Uterus (tissue), 3 donors: ENCODE measurements at regions not wholly inside any gene's neighbourhood (a gene's known extent, or its start where the extent isn't known, plus 50 kb on each side); places are given as distances from the start of the nearest gene placed in this dataset.

Source experiments
- DNase-seq, 2 donors: peaks; one replicate each; pipeline ENCODE4 v3.0.0-alpha.2; 2019 to 2020
- H3K27ac ChIP-seq, 2 donors: fragments of 200-600 bp; sonication (generic); 1 replicate in 1 of 2; 2 replicates in 1 of 2; pipeline ENCODE4 v1.5.1; 2016 to 2018
- H3K27me3 ChIP-seq, 2 donors: fragments of 200-600 bp; sonication (generic); one replicate each; pipeline ENCODE4 v1.5.1; 2018 to 2019; ENCODE audit warnings: control low read depth in 1 of 2
- H3K36me3 ChIP-seq, 2 donors: fragments of 200-600 bp; sonication (generic); one replicate each; pipeline ENCODE4 v1.5.1; 2019; ENCODE audit warnings: control low read depth in 1 of 2
- H3K4me1 ChIP-seq, 2 donors: fragments of 200-600 bp; sonication (generic); one replicate each; pipeline ENCODE4 v1.5.1; 2018 to 2019; ENCODE audit warnings: control low read depth in 1 of 2
- H3K4me3 ChIP-seq, 2 donors: fragments of 200-600 bp; sonication (generic); 1 replicate in 1 of 2; 2 replicates in 1 of 2; pipeline ENCODE4 v1.5.1; 2018 to 2019; ENCODE audit warnings: mild to moderate bottlenecking in 1 of 2
- H3K9me3 ChIP-seq, 2 donors: fragments of 200-600 bp; sonication (generic); one replicate each; pipeline ENCODE4 v1.5.1; 2019; ENCODE audit warnings: control low read depth in 1 of 2
- POLR2A ChIP-seq, 2 donors: fragments of 450-650 bp; IDR thresholded peaks; one replicate each; pipeline ENCODE4 v1.6.1; 2016; ENCODE audit warnings: antibody characterized with exemption in 2 of 2, mild to moderate bottlenecking in 1 of 2, moderate library complexity in 1 of 2
- intact Hi-C: fragments of 100-400 bp; cut with DNase I; formaldehyde crosslinking; loops from one replicate; pipeline ENCODE4 v1.15.1; 2023; ENCODE audit warnings: low total_unique reads
- TF ChIP-seq, protein P1 (sequence below), 4 experiments: fragments of 200-600 bp in 2 of 4; fragments of 450-650 bp in 2 of 4; sonication (generic) in 2 of 4; IDR thresholded peaks; one replicate each; pipeline ENCODE4 v1.5.1; 2016 to 2019; ENCODE audit warnings: antibody characterized with exemption in 4 of 4, mild to moderate bottlenecking in 2 of 4, moderate library complexity in 1 of 4
- donor health status: DM: yes; HTN: yes; CAD: no.

GRCh38 chr10:65377687-65378086 is 1548.1 kb upstream of the LRRTM3 start:
- Histone ChIP-seq H3K36me3 (no peaks in the 10 kb centered on the region), H3K4me1 (no peaks in the 10 kb centered on the region), H3K27me3 (no peaks in the 10 kb centered on the region), H3K27ac (no peak overlapping the region), H3K4me3 (no peak overlapping the region), H3K9me3 (no peaks in the 10 kb centered on the region)
- TF ChIP-seq, protein P1, sequence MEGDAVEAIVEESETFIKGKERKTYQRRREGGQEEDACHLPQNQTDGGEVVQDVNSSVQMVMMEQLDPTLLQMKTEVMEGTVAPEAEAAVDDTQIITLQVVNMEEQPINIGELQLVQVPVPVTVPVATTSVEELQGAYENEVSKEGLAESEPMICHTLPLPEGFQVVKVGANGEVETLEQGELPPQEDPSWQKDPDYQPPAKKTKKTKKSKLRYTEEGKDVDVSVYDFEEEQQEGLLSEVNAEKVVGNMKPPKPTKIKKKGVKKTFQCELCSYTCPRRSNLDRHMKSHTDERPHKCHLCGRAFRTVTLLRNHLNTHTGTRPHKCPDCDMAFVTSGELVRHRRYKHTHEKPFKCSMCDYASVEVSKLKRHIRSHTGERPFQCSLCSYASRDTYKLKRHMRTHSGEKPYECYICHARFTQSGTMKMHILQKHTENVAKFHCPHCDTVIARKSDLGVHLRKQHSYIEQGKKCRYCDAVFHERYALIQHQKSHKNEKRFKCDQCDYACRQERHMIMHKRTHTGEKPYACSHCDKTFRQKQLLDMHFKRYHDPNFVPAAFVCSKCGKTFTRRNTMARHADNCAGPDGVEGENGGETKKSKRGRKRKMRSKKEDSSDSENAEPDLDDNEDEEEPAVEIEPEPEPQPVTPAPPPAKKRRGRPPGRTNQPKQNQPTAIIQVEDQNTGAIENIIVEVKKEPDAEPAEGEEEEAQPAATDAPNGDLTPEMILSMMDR (IDR thresholded peaks at IDR 0.05), result no peak
- TF ChIP-seq POLR2A (IDR thresholded peaks at IDR 0.05), result no peak
- DNase-seq, result no peak
- intact Hi-C loops, result no loop called here

DNA sequence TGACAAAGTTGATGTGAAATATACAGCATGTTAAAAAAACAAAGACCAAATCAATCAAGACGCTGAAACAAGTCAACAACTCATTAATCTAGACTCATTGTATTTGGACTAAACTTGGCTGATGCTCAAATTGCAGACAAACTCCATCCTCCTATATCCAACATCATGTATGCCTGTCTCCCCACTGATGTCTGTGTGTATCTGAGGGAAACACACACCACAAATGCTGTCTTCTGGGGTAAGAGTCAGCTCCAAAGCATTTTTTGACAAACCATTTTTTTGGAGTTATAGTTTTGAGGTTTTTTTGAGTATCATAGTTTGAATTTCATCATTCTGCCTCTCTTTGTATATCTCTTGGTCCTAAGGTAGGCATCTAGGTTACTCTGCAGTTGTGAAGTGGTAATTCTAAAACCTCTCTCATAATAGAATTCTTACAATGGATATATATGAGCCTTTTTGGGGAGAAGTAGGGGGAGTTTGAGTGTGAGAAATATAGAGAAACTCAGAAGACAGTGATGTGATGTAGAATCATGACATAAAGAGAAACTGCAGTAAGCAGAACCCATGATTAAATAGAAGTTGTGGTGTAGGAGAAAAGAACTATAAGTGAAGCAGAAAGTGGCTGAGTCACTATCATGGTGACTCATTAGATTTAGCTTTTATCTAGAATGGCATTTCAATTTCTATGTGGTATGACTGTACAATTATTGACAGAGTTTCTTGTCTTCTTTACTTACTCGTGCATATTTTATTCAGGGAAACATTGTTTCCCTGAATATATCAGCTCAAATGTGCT is 1531.1 kb upstream of the LRRTM3 start:
- DNase-seq, result no peak
- H3K36me3 ChIP-seq, result no peaks in the 10 kb centered on the region
- H3K4me1 ChIP-seq, result no peaks in the 10 kb centered on the region
- no peak overlapping the region for H3K27ac ChIP-seq
- no peak overlapping the region for H3K4me3 ChIP-seq
- TF ChIP-seq POLR2A (IDR thresholded peaks at IDR 0.05), result no peak
- H3K9me3 ChIP-seq, result no peaks in the 10 kb centered on the region
- intact Hi-C loops, result no loop called here
- no peaks in the 10 kb centered on the region for H3K27me3 ChIP-seq

GRCh38 chr10:65395631-65396030 is 1530.2 kb upstream of the LRRTM3 start:
- Histone ChIP-seq H3K36me3 (no peaks in the 10 kb centered on the region), H3K27me3 (no peaks in the 10 kb centered on the region), H3K27ac (no peak overlapping the region), H3K9me3 (no peaks in the 10 kb centered on the region), H3K4me3 (no peak overlapping the region), H3K4me1 (no peaks in the 10 kb centered on the region)
- intact Hi-C loops, result no loop called here
- no peak for DNase-seq
- TF ChIP-seq POLR2A (IDR thresholded peaks at IDR 0.05), result no peak
- TF ChIP-seq, protein P1 (IDR thresholded peaks at IDR 0.05), result no peak

DNA sequence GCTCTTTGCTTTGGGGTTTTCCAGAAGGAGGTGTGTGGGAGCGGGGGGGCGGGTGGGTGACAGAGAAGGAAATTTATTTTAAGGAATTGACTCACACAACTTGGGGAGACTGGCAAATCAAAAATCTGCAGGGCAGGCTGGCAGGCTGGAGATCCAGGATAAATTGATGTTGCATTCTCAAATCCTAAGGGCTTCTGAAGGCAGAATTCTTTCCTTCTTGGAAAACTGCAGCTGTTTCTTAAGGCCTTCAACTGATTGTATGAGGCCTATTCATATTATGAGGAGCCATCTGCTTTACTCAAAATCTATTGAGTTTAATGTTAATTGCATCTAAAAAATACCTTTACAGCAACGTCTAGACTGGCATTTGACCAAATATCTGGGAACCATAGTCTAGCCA is 1528.8 kb upstream of the LRRTM3 start:
- no peaks in the 10 kb centered on the region for H3K4me1 ChIP-seq
- no peaks in the 10 kb centered on the region for H3K9me3 ChIP-seq
- no peak overlapping the region for H3K4me3 ChIP-seq
- H3K27ac ChIP-seq, result no peak overlapping the region
- intact Hi-C loops, result no loop called here
- H3K27me3 ChIP-seq, result no peaks in the 10 kb centered on the region
- DNase-seq, result no peak
- no peaks in the 10 kb centered on the region for H3K36me3 ChIP-seq
- no peak for TF ChIP-seq POLR2A (IDR thresholded peaks at IDR 0.05)
- TF ChIP-seq, protein P1 (IDR thresholded peaks at IDR 0.05), result no peak

GRCh38 chr10:65408401-65408800 is 1517.4 kb upstream of the LRRTM3 start:
- no peaks in the 10 kb centered on the region for H3K4me1 ChIP-seq
- H3K4me3 ChIP-seq, result no peak overlapping the region
- no peak for DNase-seq
- intact Hi-C loops, result no loop called here
- no peak for TF ChIP-seq POLR2A (IDR thresholded peaks at IDR 0.05)
- TF ChIP-seq, protein P1 (IDR thresholded peaks at IDR 0.05), result no peak
- H3K27ac ChIP-seq, result no peak overlapping the region
- no peaks in the 10 kb centered on the region for H3K36me3 ChIP-seq
- H3K27me3 ChIP-seq, result no peaks in the 10 kb centered on the region
- no peaks in the 10 kb centered on the region for H3K9me3 ChIP-seq
